Muscle layer of duodenum (tissue), 2 donors: ENCODE measurements at regions not wholly inside any gene's neighbourhood (a gene's known extent, or its start where the extent isn't known, plus 50 kb on each side); places are given as distances from the start of the nearest gene placed in this dataset.
"Not testable (repeated sequence)": the region's sequence is repeated elsewhere in the genome, so short reads cannot be mapped to it uniquely, and the experiment has no call there.

Source experiments
- H3K27ac ChIP-seq: one replicate; pipeline ENCODE4 v1.7.0; 2013; ENCODE audit warnings: mild to moderate bottlenecking, low read length
- H3K27me3 ChIP-seq: one replicate; pipeline ENCODE4 v1.7.0; 2013; ENCODE audit warnings: low read depth, mild to moderate bottlenecking, control low read depth, low read length
- H3K36me3 ChIP-seq, 2 donors: one replicate each; pipeline ENCODE4 v1.7.0; 2013; ENCODE audit warnings: low read length in 2 of 2, control low read depth in 1 of 2, mild to moderate bottlenecking in 1 of 2; ENCODE audit not compliant: insufficient read depth in 2 of 2, control insufficient read depth in 1 of 2
- H3K4me1 ChIP-seq, 2 donors: one replicate each; pipeline ENCODE4 v1.7.0; 2013; ENCODE audit warnings: low read length in 2 of 2, mild to moderate bottlenecking in 2 of 2, control low read depth in 1 of 2, moderate library complexity in 1 of 2; ENCODE audit not compliant: insufficient read depth in 2 of 2, control insufficient read depth in 1 of 2
- H3K4me3 ChIP-seq, 2 donors: one replicate each; pipeline ENCODE4 v1.7.0; 2013; ENCODE audit warnings: low read length in 2 of 2, low read depth in 1 of 2, mild to moderate bottlenecking in 1 of 2
- H3K9me3 ChIP-seq, 2 donors: one replicate each; pipeline ENCODE4 v1.7.0; 2013; ENCODE audit warnings: low read length in 2 of 2, control low read depth in 1 of 2, mild to moderate bottlenecking in 1 of 2; ENCODE audit not compliant: control insufficient read depth in 1 of 2
- donor health status: healthy.

GRCh38 chr1:148049115-148049496, 103.0 kb downstream of the NBPF11 start:
- not testable (repeated sequence) for H3K4me1 ChIP-seq

GRCh38 chr1:148048423-148049114, 103.5 kb downstream of the NBPF11 start:
- not testable (repeated sequence) for H3K9me3 ChIP-seq, H3K4me1 ChIP-seq, H3K36me3 ChIP-seq, H3K27me3 ChIP-seq, H3K27ac ChIP-seq, H3K4me3 ChIP-seq

More at GRCh38 chr1:148049115-148049496, 103.0 kb downstream of the NBPF11 start:
- not testable (repeated sequence) for H3K9me3 ChIP-seq, H3K27me3 ChIP-seq, H3K36me3 ChIP-seq, H3K27ac ChIP-seq
- peak overlapping the region in 1 of 2 donors; percentile 42 for H3K4me3 ChIP-seq

GRCh38 chr1:148045872-148046271, 106.2 kb downstream of the NBPF11 start:
- not testable (repeated sequence) for H3K36me3 ChIP-seq, H3K27me3 ChIP-seq, H3K4me1 ChIP-seq

GRCh38 chr1:148044495-148044894, 107.6 kb downstream of the NBPF11 start:
- H3K4me3 ChIP-seq, H3K36me3 ChIP-seq, H3K9me3 ChIP-seq, H3K4me1 ChIP-seq, H3K27me3 ChIP-seq, H3K27ac ChIP-seq: not testable (repeated sequence)

More at GRCh38 chr1:148045872-148046271, 106.2 kb downstream of the NBPF11 start:
- not testable (repeated sequence) for H3K27ac ChIP-seq, H3K4me3 ChIP-seq, H3K9me3 ChIP-seq
